ENCODE measurements at regions not wholly inside any gene's neighbourhood (a gene's known extent, or its start where the extent isn't known, plus 50 kb on each side); places are given as distances from the start of the nearest gene placed in this dataset.

DNA sequence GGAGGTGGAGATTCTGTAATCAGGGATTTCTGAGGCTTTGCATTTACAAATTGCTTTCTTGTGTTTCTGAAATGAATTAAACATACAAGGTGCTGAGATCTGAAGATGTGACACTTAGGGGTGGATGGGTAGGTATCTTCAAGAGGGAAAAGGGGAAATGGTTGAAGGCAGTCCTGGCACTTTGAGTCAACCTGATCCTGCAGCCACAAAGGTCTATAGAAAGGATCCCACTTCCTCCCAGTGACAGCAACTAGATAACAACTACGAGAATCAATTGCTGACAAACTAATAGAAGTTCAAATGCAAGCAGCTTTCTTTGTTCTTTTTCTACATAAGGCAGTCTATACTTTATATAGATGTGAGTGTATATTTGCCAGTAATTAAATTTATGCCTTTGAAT, 553.3 kb downstream of the MDFIC start:
- no peaks in the 10 kb centered on the region for H3K79me1 ChIP-seq (ENCODE audit: low read depth, low read length)
- H3K4me3 ChIP-seq (ENCODE audit: extremely low read depth in 1 of 4, insufficient read depth in 2 of 4, low read depth in 3 of 4, low read length in 4 of 4) = peak overlapping the region in 1 of 4 experiments; percentile 78; a peak in 2 of 8 replicates
- H2BK20ac ChIP-seq (ENCODE audit: low read length) = no peak overlapping the region
- ChIA-PET CTCF (ENCODE audit: partially characterized antibody) (interaction anchor here (0.6 to 1.3 kb wide), 4 partner anchors 13 to 922 kb away, joined by 3 to 8 read pairs (median 3); no protein-coding TSS in a partner anchor), POLR2A (ENCODE audit: partially characterized antibody) (no interaction called here)
- peaks cover 0 to 17% (median 8%) of the 10 kb centered on the region in 4 experiments; a peak in 5 of 7 replicates for H3K27me3 ChIP-seq (replicated peaks in 1 of 4; ENCODE audit: control insufficient read depth in 3 of 4, extremely low read depth in 1 of 4, insufficient read depth in 3 of 4, low read length in 3 of 4)
- 65% methylated on average over 1 of the region's 1 CpG; no CpG with 5 or more reads in 1 of the 2 experiments for WGBS, 2 experiments (ENCODE audit: extremely low coverage in 1 of 2, insufficient coverage in 1 of 2, insufficient read length in 1 of 2, insufficient replicate concordance in 2 of 2, low coverage in 1 of 2, low lambda C conversion rate in 2 of 2, missing lambda C conversion rate in 1 of 2)
- no peak overlapping the region for H3K18ac ChIP-seq (ENCODE audit: extremely low read depth, low read length)
- H2AK5ac ChIP-seq (ENCODE audit: low read depth, low read length) = no peak overlapping the region
- DNase-seq (ENCODE audit: low read depth in 1 of 2, low spot score in 2 of 2) (no peak), FAIRE-seq (no peak)
- no peak overlapping the region for H2BK5ac ChIP-seq (ENCODE audit: low read depth, low read length)
- no peak overlapping the region for H3K14ac ChIP-seq (ENCODE audit: insufficient read length)
- no peak overlapping the region for H2AFZ ChIP-seq (ENCODE audit: low read length)
- H3K23ac ChIP-seq (ENCODE audit: insufficient read length) = no peak overlapping the region
- no peak overlapping the region for H2BK12ac ChIP-seq (ENCODE audit: low read depth, low read length)
- H3K4me2 ChIP-seq (ENCODE audit: insufficient read depth in 1 of 2, low read depth in 2 of 2, low read length in 2 of 2) = peak overlapping the region; percentile 90 to 92; a peak in 2 of 4 replicates
- H4K5ac ChIP-seq (ENCODE audit: insufficient read length, low read depth, low read length) = no peak overlapping the region
- H3K23me2 ChIP-seq (ENCODE audit: low read depth, low read length) = peaks cover 3% of the 10 kb centered on the region; the same call in 1 of the 2 replicates
- no peak overlapping the region for H3K9ac ChIP-seq (replicated peaks in 1 of 4; ENCODE audit: extremely low read depth in 1 of 4, low read depth in 3 of 4, low read length in 3 of 4)
- no peaks in the 10 kb centered on the region for H4K20me1 ChIP-seq (replicated peaks in 1 of 2; ENCODE audit: control insufficient read depth in 1 of 2, insufficient read depth in 2 of 2, low read length in 2 of 2)
- no peak overlapping the region for H3K4ac ChIP-seq (replicated peaks; ENCODE audit: insufficient read length, low read depth, low read length)
- no peaks in the 10 kb centered on the region for H3K9me3 ChIP-seq (ENCODE audit: insufficient read depth in 2 of 2, low read depth in 1 of 2, low read length in 1 of 2)
- no peak overlapping the region for H3K56ac ChIP-seq (replicated peaks; ENCODE audit: insufficient read length, low read depth, low read length)
- peaks cover 0 to 10% (median 4%) of the 10 kb centered on the region in 4 experiments; a peak in 4 of 7 replicates for H3K4me1 ChIP-seq (replicated peaks in 1 of 4; ENCODE audit: control insufficient read depth in 3 of 4, insufficient read depth in 4 of 4, low read length in 3 of 4)
- H4K91ac ChIP-seq (replicated peaks; ENCODE audit: insufficient read length, low read length) = no peak overlapping the region
- no peak overlapping the region for H4K8ac ChIP-seq (ENCODE audit: extremely low read depth, insufficient read depth, low read length)
- H3K27ac ChIP-seq (ENCODE audit: low read depth, low read length) = no peak overlapping the region
- H3K79me2 ChIP-seq (ENCODE audit: control insufficient read depth in 1 of 2, insufficient read depth in 2 of 2, low read length in 2 of 2) = no peaks in the 10 kb centered on the region
- no peak overlapping the region for H2BK120ac ChIP-seq (replicated peaks; ENCODE audit: low read depth, low read length)
- no peak overlapping the region for H2BK15ac ChIP-seq (ENCODE audit: low read length)
- H3K36me3 ChIP-seq (ENCODE audit: control insufficient read depth in 2 of 4, insufficient read depth in 4 of 4, low read length in 3 of 4) = no peaks in the 10 kb centered on the region
- TF ChIP-seq RFX5 (IDR thresholded peaks at IDR 0.05; ENCODE audit: borderline replicate concordance, low read depth, low read length) (no peak), SIX5 (IDR thresholded peaks at IDR 0.05; ENCODE audit: low read depth, low read length) (no peak), NANOG (IDR thresholded peaks at IDR 0.05; ENCODE audit: insufficient read depth, low read depth, low read length, poor library complexity, severe bottlenecking) (no peak), POLR2AphosphoS5 (IDR thresholded peaks at IDR 0.05; ENCODE audit: low read depth, low read length) (no peak)
